ENCODE measurements at regions not wholly inside any gene's neighbourhood (a gene's known extent, or its start where the extent isn't known, plus 50 kb on each side); places are given as distances from the start of the nearest gene placed in this dataset.

GRCh38 chr2:117512307-117512706, 302.2 kb upstream of the DDX18 start:
- intact Hi-C loops (cut with micrococcal nuclease), result no loop called here
- POLR2A ChIA-PET, result no interaction called here
- no TSS peak for BruUV-seq (replicated peaks)

More at GRCh38 chr2:117512307-117512706, 302.2 kb upstream of the DDX18 start:
- dilution Hi-C loops (cut with MboI; ENCODE audit: extremely low pct_ligation_motif_present, low sequenced_read_pairs), result no loop called here
- Histone ChIP-seq H3K4me1 (ENCODE audit: control insufficient read depth, extremely low read depth, insufficient read depth, low read length) (no peaks in the 10 kb centered on the region), H3K79me2 (ENCODE audit: control insufficient read depth, insufficient read depth, low read length) (no peaks in the 10 kb centered on the region), H3K36me3 (ENCODE audit: control insufficient read depth in 2 of 2, extremely low read depth in 1 of 2, insufficient read depth in 2 of 2, low read length in 2 of 2) (no peaks in the 10 kb centered on the region), H3K4me2 (ENCODE audit: insufficient read depth, low read length) (no peak overlapping the region), H3K27me3 (ENCODE audit: control insufficient read depth in 2 of 2, insufficient read depth in 2 of 2, low read length in 2 of 2) (no peaks in the 10 kb centered on the region), H3K27ac (ENCODE audit: insufficient read depth, low read depth, low read length) (no peak overlapping the region), H2AFZ (ENCODE audit: low read depth, low read length) (no peak overlapping the region), H3K9ac (replicated peaks; ENCODE audit: extremely low read depth, insufficient read depth, low read length) (no peak overlapping the region), H4K20me1 (replicated peaks; ENCODE audit: control insufficient read depth, extremely low read depth, insufficient read depth, low read length) (no peaks in the 10 kb centered on the region), H3K9me1 (replicated peaks; ENCODE audit: control insufficient read depth, extremely low read depth, insufficient read depth, low read length) (no peaks in the 10 kb centered on the region), H3K9me3 (replicated peaks; ENCODE audit: control insufficient read depth, insufficient read depth, low read length) (peaks cover 2% of the 10 kb centered on the region), H3K4me3 (replicated peaks in 1 of 3; ENCODE audit: insufficient read depth in 1 of 3, low read depth in 1 of 3, low read length in 3 of 3) (no peak overlapping the region)
- FAIRE-seq, result no peak
- DNase-seq (ENCODE audit: low read depth, low spot score), result no peak
- CTCF ChIA-PET, result no interaction called here
- no peak for TF ChIP-seq MAX (IDR thresholded peaks at IDR 0.05; ENCODE audit: insufficient read depth, insufficient read length)
- no peak for TF ChIP-seq POLR2AphosphoS5 (IDR thresholded peaks at IDR 0.05; ENCODE audit: insufficient read depth, low read depth, low read length)
- TF ChIP-seq GATA2 (IDR thresholded peaks at IDR 0.05; ENCODE audit: insufficient read depth, insufficient read length, low read depth, low read length), result no peak
- TF ChIP-seq, protein P1, sequence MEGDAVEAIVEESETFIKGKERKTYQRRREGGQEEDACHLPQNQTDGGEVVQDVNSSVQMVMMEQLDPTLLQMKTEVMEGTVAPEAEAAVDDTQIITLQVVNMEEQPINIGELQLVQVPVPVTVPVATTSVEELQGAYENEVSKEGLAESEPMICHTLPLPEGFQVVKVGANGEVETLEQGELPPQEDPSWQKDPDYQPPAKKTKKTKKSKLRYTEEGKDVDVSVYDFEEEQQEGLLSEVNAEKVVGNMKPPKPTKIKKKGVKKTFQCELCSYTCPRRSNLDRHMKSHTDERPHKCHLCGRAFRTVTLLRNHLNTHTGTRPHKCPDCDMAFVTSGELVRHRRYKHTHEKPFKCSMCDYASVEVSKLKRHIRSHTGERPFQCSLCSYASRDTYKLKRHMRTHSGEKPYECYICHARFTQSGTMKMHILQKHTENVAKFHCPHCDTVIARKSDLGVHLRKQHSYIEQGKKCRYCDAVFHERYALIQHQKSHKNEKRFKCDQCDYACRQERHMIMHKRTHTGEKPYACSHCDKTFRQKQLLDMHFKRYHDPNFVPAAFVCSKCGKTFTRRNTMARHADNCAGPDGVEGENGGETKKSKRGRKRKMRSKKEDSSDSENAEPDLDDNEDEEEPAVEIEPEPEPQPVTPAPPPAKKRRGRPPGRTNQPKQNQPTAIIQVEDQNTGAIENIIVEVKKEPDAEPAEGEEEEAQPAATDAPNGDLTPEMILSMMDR (IDR thresholded peaks at IDR 0.05; ENCODE audit: extremely low read depth in 1 of 2, insufficient read depth in 1 of 2, low read depth in 1 of 2, low read length in 2 of 2), result no peak
- no peak for TF ChIP-seq JUN (IDR thresholded peaks at IDR 0.05; ENCODE audit: borderline replicate concordance, insufficient read depth, insufficient read length, low read depth)
- TF ChIP-seq FOS (IDR thresholded peaks at IDR 0.05; ENCODE audit: borderline replicate concordance, insufficient read depth, low read length), result no peak
- TF ChIP-seq MYC (IDR thresholded peaks at IDR 0.05; ENCODE audit: low read depth, low read length), result no peak
- TF ChIP-seq EZH2 (IDR thresholded peaks at IDR 0.05; ENCODE audit: borderline replicate concordance, low read depth, low read length, severe bottlenecking), result no peak
- no peak for TF ChIP-seq POLR2A (IDR thresholded peaks at IDR 0.05; ENCODE audit: low read depth, low read length)
